ENCODE measurements at regions not wholly inside any gene's neighbourhood (a gene's known extent, or its start where the extent isn't known, plus 50 kb on each side); places are given as distances from the start of the nearest gene placed in this dataset.

DNA sequence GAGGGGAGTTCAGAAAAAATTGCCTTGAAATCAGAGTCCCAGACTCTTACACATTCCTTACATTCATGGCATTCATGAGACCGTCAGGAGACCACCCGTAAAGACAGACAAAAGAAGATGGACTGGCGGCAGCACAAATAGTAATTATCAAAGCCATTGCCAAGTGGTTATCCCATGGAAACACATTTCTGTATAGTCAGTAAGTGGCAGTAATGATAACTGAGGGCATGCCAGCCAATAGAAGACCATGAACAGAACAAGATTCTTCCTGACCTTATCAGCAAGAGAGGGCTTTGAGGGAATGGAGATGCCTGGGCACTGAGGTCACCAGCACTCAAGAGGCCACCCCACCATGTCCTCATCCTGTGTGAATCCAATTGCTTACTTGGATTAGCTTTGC is 121.7 kb upstream of the HCCS start:
- FAIRE-seq, result no peak
- Histone ChIP-seq H3K4me1 (ENCODE audit: control insufficient read depth, extremely low read depth, insufficient read depth, low read length) (no peaks in the 10 kb centered on the region), H3K9me3 (replicated peaks; ENCODE audit: control insufficient read depth, insufficient read depth, low read length) (no peaks in the 10 kb centered on the region), H3K27ac (ENCODE audit: insufficient read depth, low read depth, low read length) (no peak overlapping the region), H3K27me3 (ENCODE audit: control insufficient read depth in 2 of 2, insufficient read depth in 2 of 2, low read length in 2 of 2) (no peaks in the 10 kb centered on the region), H3K4me3 (replicated peaks in 1 of 3; ENCODE audit: insufficient read depth in 1 of 3, low read depth in 1 of 3, low read length in 3 of 3) (no peak overlapping the region), H3K9me1 (replicated peaks; ENCODE audit: control insufficient read depth, extremely low read depth, insufficient read depth, low read length) (no peaks in the 10 kb centered on the region), H3K79me2 (ENCODE audit: control insufficient read depth, insufficient read depth, low read length) (no peaks in the 10 kb centered on the region), H2AFZ (ENCODE audit: low read depth, low read length) (no peak overlapping the region), H3K36me3 (ENCODE audit: control insufficient read depth in 2 of 2, extremely low read depth in 1 of 2, insufficient read depth in 2 of 2, low read length in 2 of 2) (no peaks in the 10 kb centered on the region), H3K9ac (replicated peaks; ENCODE audit: extremely low read depth, insufficient read depth, low read length) (no peak overlapping the region), H3K4me2 (ENCODE audit: insufficient read depth, low read length) (no peak overlapping the region), H4K20me1 (replicated peaks; ENCODE audit: control insufficient read depth, extremely low read depth, insufficient read depth, low read length) (no peaks in the 10 kb centered on the region)
- CTCF ChIA-PET, result no interaction called here
- no TSS peak for BruUV-seq (replicated peaks)
- no peak for DNase-seq (ENCODE audit: low read depth, low spot score)
- intact Hi-C loops (cut with micrococcal nuclease), result no loop called here
- TF ChIP-seq POLR2A (IDR thresholded peaks at IDR 0.05; ENCODE audit: low read depth, low read length) (no peak), FOS (IDR thresholded peaks at IDR 0.05; ENCODE audit: borderline replicate concordance, insufficient read depth, low read length) (no peak), MYC (IDR thresholded peaks at IDR 0.05; ENCODE audit: low read depth, low read length) (no peak), JUN (IDR thresholded peaks at IDR 0.05; ENCODE audit: borderline replicate concordance, insufficient read depth, insufficient read length, low read depth) (no peak), POLR2AphosphoS5 (IDR thresholded peaks at IDR 0.05; ENCODE audit: insufficient read depth, low read depth, low read length) (no peak), EZH2 (IDR thresholded peaks at IDR 0.05; ENCODE audit: borderline replicate concordance, low read depth, low read length, severe bottlenecking) (no peak), GATA2 (IDR thresholded peaks at IDR 0.05; ENCODE audit: insufficient read depth, insufficient read length, low read depth, low read length) (no peak)
- TF ChIP-seq, protein P1, sequence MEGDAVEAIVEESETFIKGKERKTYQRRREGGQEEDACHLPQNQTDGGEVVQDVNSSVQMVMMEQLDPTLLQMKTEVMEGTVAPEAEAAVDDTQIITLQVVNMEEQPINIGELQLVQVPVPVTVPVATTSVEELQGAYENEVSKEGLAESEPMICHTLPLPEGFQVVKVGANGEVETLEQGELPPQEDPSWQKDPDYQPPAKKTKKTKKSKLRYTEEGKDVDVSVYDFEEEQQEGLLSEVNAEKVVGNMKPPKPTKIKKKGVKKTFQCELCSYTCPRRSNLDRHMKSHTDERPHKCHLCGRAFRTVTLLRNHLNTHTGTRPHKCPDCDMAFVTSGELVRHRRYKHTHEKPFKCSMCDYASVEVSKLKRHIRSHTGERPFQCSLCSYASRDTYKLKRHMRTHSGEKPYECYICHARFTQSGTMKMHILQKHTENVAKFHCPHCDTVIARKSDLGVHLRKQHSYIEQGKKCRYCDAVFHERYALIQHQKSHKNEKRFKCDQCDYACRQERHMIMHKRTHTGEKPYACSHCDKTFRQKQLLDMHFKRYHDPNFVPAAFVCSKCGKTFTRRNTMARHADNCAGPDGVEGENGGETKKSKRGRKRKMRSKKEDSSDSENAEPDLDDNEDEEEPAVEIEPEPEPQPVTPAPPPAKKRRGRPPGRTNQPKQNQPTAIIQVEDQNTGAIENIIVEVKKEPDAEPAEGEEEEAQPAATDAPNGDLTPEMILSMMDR (IDR thresholded peaks at IDR 0.05; ENCODE audit: extremely low read depth in 1 of 2, insufficient read depth in 1 of 2, low read depth in 1 of 2, low read length in 2 of 2), result no peak
- TF ChIP-seq, protein P2, sequence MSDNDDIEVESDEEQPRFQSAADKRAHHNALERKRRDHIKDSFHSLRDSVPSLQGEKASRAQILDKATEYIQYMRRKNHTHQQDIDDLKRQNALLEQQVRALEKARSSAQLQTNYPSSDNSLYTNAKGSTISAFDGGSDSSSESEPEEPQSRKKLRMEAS (IDR thresholded peaks at IDR 0.05; ENCODE audit: insufficient read depth, insufficient read length), result no peak
- POLR2A ChIA-PET, result no interaction called here
- dilution Hi-C loops (cut with MboI; ENCODE audit: extremely low pct_ligation_motif_present, low sequenced_read_pairs), result no loop called here

Measured in endothelial cell of umbilical vein (primary cell).